ENCODE measurements at regions not wholly inside any gene's neighbourhood (a gene's known extent, or its start where the extent isn't known, plus 50 kb on each side); places are given as distances from the start of the nearest gene placed in this dataset.

GRCh38 chr10:8696746-8697145 lies 642.3 kb downstream of the GATA3 start:
- Histone ChIP-seq H2AFZ (ENCODE audit: low read depth, low read length, severe bottlenecking) (no peak overlapping the region), H3K9me2 (replicated peaks; ENCODE audit: insufficient read depth, low read length) (no peaks in the 10 kb centered on the region), H3K36me3 (ENCODE audit: low read length) (no peaks in the 10 kb centered on the region), H3K9ac (ENCODE audit: low read length) (no peak overlapping the region), H3K27me3 (ENCODE audit: low read length) (no peaks in the 10 kb centered on the region), H3K4me2 (ENCODE audit: low read depth, low read length, poor library complexity, severe bottlenecking) (no peak overlapping the region), H4K20me1 (ENCODE audit: low read depth, low read length) (no peaks in the 10 kb centered on the region), H3K4me3 (ENCODE audit: insufficient read depth, low read length, poor library complexity, severe bottlenecking) (no peak overlapping the region), H3K79me2 (ENCODE audit: insufficient read depth, low read length) (no peaks in the 10 kb centered on the region), H3K9me3 (ENCODE audit: insufficient read depth, low read length) (no peaks in the 10 kb centered on the region), H3K27ac (ENCODE audit: low read depth, low read length) (no peak overlapping the region), H3F3A (ENCODE audit: insufficient read depth) (no peaks in the 10 kb centered on the region)
- TF ChIP-seq EZH2phosphoT487 (conservative IDR thresholded peaks at IDR 0.05; ENCODE audit: low read length) (no peak), CTCF (IDR thresholded peaks at IDR 0.05; ENCODE audit: insufficient read depth, low read length, poor library complexity, severe bottlenecking) (no peak)

- Histone ChIP-seq H3K36me3 (ENCODE audit: low read length) (no peaks in the 10 kb centered on the region), H3F3A (ENCODE audit: insufficient read depth) (no peaks in the 10 kb centered on the region)
Measured at GRCh38 chr10:8700689-8701088, 646.2 kb downstream of the GATA3 start.

GRCh38 chr10:8702181-8702580 lies 647.7 kb downstream of the GATA3 start:
- no peak for TF ChIP-seq CTCF (IDR thresholded peaks at IDR 0.05; ENCODE audit: insufficient read depth, low read length, poor library complexity, severe bottlenecking)
- H3K9me3 ChIP-seq (ENCODE audit: insufficient read depth, low read length) = no peaks in the 10 kb centered on the region

More at GRCh38 chr10:8700689-8701088, 646.2 kb downstream of the GATA3 start:
- Histone ChIP-seq H4K20me1 (ENCODE audit: low read depth, low read length) (no peaks in the 10 kb centered on the region), H3K9me3 (ENCODE audit: insufficient read depth, low read length) (no peaks in the 10 kb centered on the region), H3K4me3 (ENCODE audit: insufficient read depth, low read length, poor library complexity, severe bottlenecking) (no peak overlapping the region), H3K27ac (ENCODE audit: low read depth, low read length) (no peak overlapping the region), H3K4me2 (ENCODE audit: low read depth, low read length, poor library complexity, severe bottlenecking) (no peak overlapping the region), H3K27me3 (ENCODE audit: low read length) (no peaks in the 10 kb centered on the region), H3K79me2 (ENCODE audit: insufficient read depth, low read length) (no peaks in the 10 kb centered on the region), H3K9me2 (replicated peaks; ENCODE audit: insufficient read depth, low read length) (no peaks in the 10 kb centered on the region), H2AFZ (ENCODE audit: low read depth, low read length, severe bottlenecking) (no peak overlapping the region), H3K9ac (ENCODE audit: low read length) (no peak overlapping the region)
- TF ChIP-seq CTCF (IDR thresholded peaks at IDR 0.05; ENCODE audit: insufficient read depth, low read length, poor library complexity, severe bottlenecking) = no peak
- no peak for TF ChIP-seq EZH2phosphoT487 (conservative IDR thresholded peaks at IDR 0.05; ENCODE audit: low read length)

GRCh38 chr10:8705415-8705814 lies 650.9 kb downstream of the GATA3 start:
- Histone ChIP-seq H3K36me3 (ENCODE audit: low read length) (no peaks in the 10 kb centered on the region), H3K9me3 (ENCODE audit: insufficient read depth, low read length) (no peaks in the 10 kb centered on the region), H3K4me2 (ENCODE audit: low read depth, low read length, poor library complexity, severe bottlenecking) (no peak overlapping the region), H3K79me2 (ENCODE audit: insufficient read depth, low read length) (no peaks in the 10 kb centered on the region), H3K4me3 (ENCODE audit: insufficient read depth, low read length, poor library complexity, severe bottlenecking) (no peak overlapping the region), H3F3A (ENCODE audit: insufficient read depth) (no peaks in the 10 kb centered on the region), H3K27ac (ENCODE audit: low read depth, low read length) (no peak overlapping the region), H3K27me3 (ENCODE audit: low read length) (no peaks in the 10 kb centered on the region), H4K20me1 (ENCODE audit: low read depth, low read length) (no peaks in the 10 kb centered on the region), H3K9ac (ENCODE audit: low read length) (no peak overlapping the region), H3K9me2 (replicated peaks; ENCODE audit: insufficient read depth, low read length) (no peaks in the 10 kb centered on the region), H2AFZ (ENCODE audit: low read depth, low read length, severe bottlenecking) (no peak overlapping the region)
- no peak for TF ChIP-seq EZH2phosphoT487 (conservative IDR thresholded peaks at IDR 0.05; ENCODE audit: low read length)
- TF ChIP-seq CTCF (IDR thresholded peaks at IDR 0.05; ENCODE audit: insufficient read depth, low read length, poor library complexity, severe bottlenecking) = no peak

More at GRCh38 chr10:8702181-8702580, 647.7 kb downstream of the GATA3 start:
- Histone ChIP-seq H3K9ac (ENCODE audit: low read length) (no peak overlapping the region), H3K27ac (ENCODE audit: low read depth, low read length) (no peak overlapping the region), H3K9me2 (replicated peaks; ENCODE audit: insufficient read depth, low read length) (no peaks in the 10 kb centered on the region), H3F3A (ENCODE audit: insufficient read depth) (no peaks in the 10 kb centered on the region), H3K79me2 (ENCODE audit: insufficient read depth, low read length) (no peaks in the 10 kb centered on the region), H2AFZ (ENCODE audit: low read depth, low read length, severe bottlenecking) (no peak overlapping the region), H3K4me3 (ENCODE audit: insufficient read depth, low read length, poor library complexity, severe bottlenecking) (no peak overlapping the region), H3K36me3 (ENCODE audit: low read length) (no peaks in the 10 kb centered on the region), H4K20me1 (ENCODE audit: low read depth, low read length) (no peaks in the 10 kb centered on the region), H3K27me3 (ENCODE audit: low read length) (no peaks in the 10 kb centered on the region), H3K4me2 (ENCODE audit: low read depth, low read length, poor library complexity, severe bottlenecking) (no peak overlapping the region)
